HEK293 (cell line): ENCODE measurements at regions not wholly inside any gene's neighbourhood (a gene's known extent, or its start where the extent isn't known, plus 50 kb on each side); places are given as distances from the start of the nearest gene placed in this dataset.

Source experiments
- CTCF ChIP-seq: fragments of 450-650 bp; formaldehyde crosslinking; IDR thresholded peaks from 2 replicates; pipeline ENCODE4 v1.5.1; 2016; ENCODE audit warnings: missing biosample characterization, missing genetic modification characterization
- FEZF1 ChIP-seq: fragments of 450-650 bp; formaldehyde crosslinking; IDR thresholded peaks from 2 replicates; pipeline ENCODE4 v1.5.1; 2016; ENCODE audit warnings: missing biosample characterization, missing genetic modification characterization
- KLF16 ChIP-seq: fragments of 450-650 bp; formaldehyde crosslinking; IDR thresholded peaks from 2 replicates; pipeline ENCODE4 v1.5.1; 2017; ENCODE audit warnings: missing biosample characterization, missing genetic modification characterization
- PATZ1 ChIP-seq: fragments of 450-650 bp; formaldehyde crosslinking; IDR thresholded peaks from 2 replicates; pipeline ENCODE4 v1.5.1; 2016; ENCODE audit warnings: missing biosample characterization, missing genetic modification characterization
- ZBTB48 ChIP-seq: fragments of 450-650 bp; formaldehyde crosslinking; IDR thresholded peaks from 2 replicates; pipeline ENCODE4 v1.5.1; 2016; ENCODE audit warnings: missing biosample characterization, missing genetic modification characterization
- ZNF548 ChIP-seq: fragments of 450-650 bp; formaldehyde crosslinking; IDR thresholded peaks from 2 replicates; pipeline ENCODE4 v1.5.1; 2016; ENCODE audit warnings: missing biosample characterization, missing genetic modification characterization
- ZNF555 ChIP-seq: fragments of 450-650 bp; formaldehyde crosslinking; conservative IDR thresholded peaks from 2 replicates; pipeline ENCODE4 v1.5.1; 2017; ENCODE audit warnings: missing biosample characterization, mild to moderate bottlenecking, missing genetic modification characterization, inconsistent platforms

GRCh38 chr10:131012641-131012985, 298.9 kb downstream of the TCERG1L start:
- TF ChIP-seq CTCF (tag by site-specific recombination) (no peak), KLF16 (no peak), ZNF555 (tag by site-specific recombination) (no peak), ZBTB48 (tag by site-specific recombination) (no peak), PATZ1 (tag by site-specific recombination) (no peak), FEZF1 (tag by site-specific recombination) (no peak), ZNF548 (tag by site-specific recombination) (no peak)
